Transverse colon (tissue), 4 donors: ENCODE measurements at regions not wholly inside any gene's neighbourhood (a gene's known extent, or its start where the extent isn't known, plus 50 kb on each side); places are given as distances from the start of the nearest gene placed in this dataset.

Experiments used
- DNase-seq: peaks from one replicate; pipeline ENCODE4 v3.0.0-alpha.2; 2019
- H3K27ac ChIP-seq, 4 donors: fragments of 200-600 bp; sonication (generic); 2 replicates each; pipeline ENCODE4 v1.5.1; 2016 to 2018; ENCODE audit warnings: inconsistent platforms in 4 of 4
- H3K27me3 ChIP-seq: fragments of 200-600 bp; sonication (generic); 2 replicates; pipeline ENCODE4 v1.5.1; 2017; ENCODE audit warnings: inconsistent platforms
- H3K36me3 ChIP-seq, 4 donors: fragments of 200-600 bp; sonication (generic); 2 replicates each; pipeline ENCODE4 v1.5.1; 2017 to 2019; ENCODE audit warnings: inconsistent platforms in 4 of 4
- H3K4me1 ChIP-seq, 4 donors: fragments of 200-600 bp; sonication (generic); 2 replicates each; pipeline ENCODE4 v1.5.1; 2017 to 2020; ENCODE audit warnings: inconsistent platforms in 4 of 4
- H3K4me3 ChIP-seq, 4 donors: fragments of 200-600 bp; sonication (generic); 1 replicate in 1 of 4; 2 replicates in 3 of 4; pipeline versions ENCODE4 v1.5.1 to v1.6.1; 2017 to 2019; ENCODE audit warnings: inconsistent platforms in 4 of 4
- H3K9me3 ChIP-seq, 2 donors: fragments of 200-600 bp; sonication (generic); 2 replicates each; pipeline ENCODE4 v1.5.1; 2017 to 2019; ENCODE audit warnings: inconsistent platforms in 2 of 2
- CTCF ChIP-seq, 5 experiments: fragments of 200-600 bp in 3 of 5; fragments of 450-650 bp in 2 of 5; sonication (generic) in 3 of 5; IDR thresholded peaks; 1 replicate in 2 of 5; 2 replicates in 3 of 5; pipeline ENCODE4 v1.5.1; 2016 to 2017; ENCODE audit warnings: antibody characterized with exemption in 5 of 5, inconsistent platforms in 3 of 5, mild to moderate bottlenecking in 2 of 5, moderate library complexity in 1 of 5
- EP300 ChIP-seq: sonication (generic); formaldehyde crosslinking; IDR thresholded peaks from one replicate; pipeline ENCODE4 v1.6.1; 2017; ENCODE audit warnings: antibody characterized with exemption, low read depth
- POLR2A ChIP-seq: fragments of 450-650 bp; IDR thresholded peaks from one replicate; pipeline ENCODE4 v1.6.1; 2016; ENCODE audit warnings: antibody characterized with exemption, mild to moderate bottlenecking, moderate library complexity
- POLR2AphosphoS5 ChIP-seq, 3 donors: sonication (generic); formaldehyde crosslinking; IDR thresholded peaks; one replicate each; pipeline ENCODE4 v1.6.1; 2016; ENCODE audit warnings: antibody characterized with exemption in 3 of 3
- WGBS, 2 donors: methylation state at CpG; one replicate each; pipeline ENCODE4 v1.1.5; 2018; ENCODE audit warnings: low coverage in 1 of 2; 5-methylcytosine and 5-hydroxymethylcytosine counted together
- in situ Hi-C, 4 donors: fragments of 200-750 bp; cut with MboI; loops; one replicate each; pipeline versions ENCODE4 v1.15.0 to v1.15.1; 2017; ENCODE audit warnings: low sequenced_read_pairs in 3 of 4, low pct_ligation_motif_present in 1 of 4, low pct_unique_long_range_greater_than_20kb in 1 of 4
- intact Hi-C: fragments of 100-400 bp; cut with DNase I; formaldehyde crosslinking; loops from one replicate; pipeline ENCODE4 v1.15.1; 2023; ENCODE audit warnings: low total_unique reads

- DNase-seq: no peak
- 66 to 73% methylated on average over 2 of the region's 2 CpGs for WGBS, 2 donors
- Histone ChIP-seq H3K27me3 (no peaks in the 10 kb centered on the region), H3K4me3 (no peak overlapping the region), H3K9me3 (no peaks in the 10 kb centered on the region), H3K36me3 (no peaks in the 10 kb centered on the region), H3K4me1 (peaks cover 0 to 5% (median 1%) of the 10 kb centered on the region in 4 donors), H3K27ac (no peak overlapping the region)
- TF ChIP-seq POLR2AphosphoS5 (IDR thresholded peaks at IDR 0.05): no peak
- TF ChIP-seq POLR2A: no peak
- no peak for TF ChIP-seq CTCF (IDR thresholded peaks at IDR 0.05)
- TF ChIP-seq EP300: no peak
- in situ Hi-C loops (no loop called here), intact Hi-C loops (no loop called here)
Observed at GRCh38 chr3:90095811-90096210, 988.4 kb downstream of the EPHA3 start.

GRCh38 chr3:90099493-90099892, 992.1 kb downstream of the EPHA3 start:
- H3K27me3 ChIP-seq: no peaks in the 10 kb centered on the region
- TF ChIP-seq POLR2A (no peak), CTCF (IDR thresholded peaks at IDR 0.05) (no peak), POLR2AphosphoS5 (IDR thresholded peaks at IDR 0.05) (no peak), EP300 (no peak)
- 93 to 94% methylated on average over 1 of the region's 1 CpG for WGBS, 2 donors

GRCh38 chr3:90102146-90102545, 994.7 kb downstream of the EPHA3 start:
- Histone ChIP-seq H3K4me3 (no peak overlapping the region), H3K36me3 (no peaks in the 10 kb centered on the region), H3K9me3 (no peaks in the 10 kb centered on the region), H3K4me1 (no peaks in the 10 kb centered on the region), H3K27me3 (no peaks in the 10 kb centered on the region), H3K27ac (no peak overlapping the region)
- intact Hi-C loops (no loop called here), in situ Hi-C loops (no loop called here)
- DNase-seq: no peak
- TF ChIP-seq POLR2AphosphoS5 (IDR thresholded peaks at IDR 0.05) (no peak), CTCF (IDR thresholded peaks at IDR 0.05) (no peak), EP300 (no peak)

More at GRCh38 chr3:90099493-90099892, 992.1 kb downstream of the EPHA3 start:
- H3K4me1 ChIP-seq: no peaks in the 10 kb centered on the region
- in situ Hi-C loops (no loop called here), intact Hi-C loops (no loop called here)
- no peak for DNase-seq
- no peaks in the 10 kb centered on the region for H3K36me3 ChIP-seq
- no peaks in the 10 kb centered on the region for H3K9me3 ChIP-seq
- no peak overlapping the region for H3K4me3 ChIP-seq
- no peak overlapping the region for H3K27ac ChIP-seq

GRCh38 chr3:90121326-90121725, 1013.9 kb downstream of the EPHA3 start:
- in situ Hi-C loops (no loop called here), intact Hi-C loops (no loop called here)

More at GRCh38 chr3:90121326-90121725, 1013.9 kb downstream of the EPHA3 start:
- Histone ChIP-seq H3K4me1 (no peaks in the 10 kb centered on the region), H3K36me3 (no peaks in the 10 kb centered on the region), H3K27ac (no peak overlapping the region), H3K27me3 (no peaks in the 10 kb centered on the region), H3K4me3 (no peak overlapping the region), H3K9me3 (no peaks in the 10 kb centered on the region)
- WGBS, 2 donors: 56 to 66% methylated on average over 3 to 5 of the region's 5 CpGs
- no peak for DNase-seq
- TF ChIP-seq CTCF (IDR thresholded peaks at IDR 0.05) (no peak), POLR2A (no peak), POLR2AphosphoS5 (IDR thresholded peaks at IDR 0.05) (no peak), EP300 (no peak)
